ENCODE measurements at regions not wholly inside any gene's neighbourhood (a gene's known extent, or its start where the extent isn't known, plus 50 kb on each side); places are given as distances from the start of the nearest gene placed in this dataset.
"Not testable (repeated sequence)": the region's sequence is repeated elsewhere in the genome, so short reads cannot be mapped to it uniquely, and the experiment has no call there.

GRCh38 chr4:52371841-52372240, 287.3 kb downstream of the USP46 start:
- DNase-seq, result no peak

GRCh38 chr4:52372269-52372668, 286.8 kb downstream of the USP46 start:
- DNase-seq, result no peak

- DNase-seq, result no peak
Observed at GRCh38 chr4:52372747-52373146, 286.4 kb downstream of the USP46 start.

GRCh38 chr4:52373650-52374049, 285.5 kb downstream of the USP46 start:
- no peak for DNase-seq

- no peak for DNase-seq
Observed at GRCh38 chr4:52374877-52375276, 284.2 kb downstream of the USP46 start.

- DNase-seq, result peak in 6 of 58 donors; percentile 1 to 40 (median 23)
Observed at GRCh38 chr4:52376132-52376704, 282.9 kb downstream of the USP46 start.

GRCh38 chr4:52377563-52377962, 281.5 kb downstream of the USP46 start:
- DNase-seq, result no peak

GRCh38 chr4:52407545-52407944, 251.6 kb downstream of the USP46 start:
- DNase-seq, result peak in 1 of 58 donors; percentile 1

GRCh38 chr4:52408032-52408431, 251.1 kb downstream of the USP46 start:
- DNase-seq, result no peak

GRCh38 chr4:52408471-52408870, 250.6 kb downstream of the USP46 start:
- DNase-seq, result no peak

- DNase-seq, result not testable (repeated sequence)
Observed at GRCh38 chr4:52409766-52410165, 249.3 kb downstream of the USP46 start.

- DNase-seq, result no peak
Observed at GRCh38 chr4:52410971-52411370, 248.1 kb downstream of the USP46 start.

GRCh38 chr4:52420330-52420729, 238.8 kb downstream of the USP46 start:
- DNase-seq, result no peak

GRCh38 chr4:52421811-52422213, 237.3 kb downstream of the USP46 start:
- no peak for DNase-seq

GRCh38 chr4:52423967-52424366, 235.1 kb downstream of the USP46 start:
- no peak for DNase-seq

- no peak for DNase-seq
Observed at GRCh38 chr4:52425751-52426326, 233.3 kb downstream of the USP46 start.

- no peak for DNase-seq
Observed at GRCh38 chr4:52431410-52431809, 227.7 kb downstream of the USP46 start.

- DNase-seq, result no peak
Observed at GRCh38 chr4:52431869-52432268, 227.2 kb downstream of the USP46 start.

GRCh38 chr4:52442524-52442923, 216.6 kb downstream of the USP46 start:
- not testable (repeated sequence) for DNase-seq

- DNase-seq, result no peak
Observed at GRCh38 chr4:52472444-52472843, 186.7 kb downstream of the USP46 start.

- DNase-seq, result peak in 16 of 58 donors; percentile 0 to 67 (median 10)
Observed at GRCh38 chr4:52477191-52477780, 181.8 kb downstream of the USP46 start.

GRCh38 chr4:52483186-52483890, 175.8 kb downstream of the USP46 start:
- no peak for DNase-seq

Data from anterior cingulate cortex (tissue), 58 donors.